GM20431 (cell line): ENCODE measurements at regions not wholly inside any gene's neighbourhood (a gene's known extent, or its start where the extent isn't known, plus 50 kb on each side); places are given as distances from the start of the nearest gene placed in this dataset.
"Not testable (repeated sequence)": the region's sequence is repeated elsewhere in the genome, so short reads cannot be mapped to it uniquely, and the experiment has no call there.

Experiments used
- in situ Hi-C: fragments of 300-500 bp; cut with MseI, MboI; formaldehyde crosslinking; loops from one replicate; pipeline ENCODE4 v1.15.0; 2020; ENCODE audit warnings: low sequenced_read_pairs; ENCODE audit not compliant: unreplicated experiment

DNA sequence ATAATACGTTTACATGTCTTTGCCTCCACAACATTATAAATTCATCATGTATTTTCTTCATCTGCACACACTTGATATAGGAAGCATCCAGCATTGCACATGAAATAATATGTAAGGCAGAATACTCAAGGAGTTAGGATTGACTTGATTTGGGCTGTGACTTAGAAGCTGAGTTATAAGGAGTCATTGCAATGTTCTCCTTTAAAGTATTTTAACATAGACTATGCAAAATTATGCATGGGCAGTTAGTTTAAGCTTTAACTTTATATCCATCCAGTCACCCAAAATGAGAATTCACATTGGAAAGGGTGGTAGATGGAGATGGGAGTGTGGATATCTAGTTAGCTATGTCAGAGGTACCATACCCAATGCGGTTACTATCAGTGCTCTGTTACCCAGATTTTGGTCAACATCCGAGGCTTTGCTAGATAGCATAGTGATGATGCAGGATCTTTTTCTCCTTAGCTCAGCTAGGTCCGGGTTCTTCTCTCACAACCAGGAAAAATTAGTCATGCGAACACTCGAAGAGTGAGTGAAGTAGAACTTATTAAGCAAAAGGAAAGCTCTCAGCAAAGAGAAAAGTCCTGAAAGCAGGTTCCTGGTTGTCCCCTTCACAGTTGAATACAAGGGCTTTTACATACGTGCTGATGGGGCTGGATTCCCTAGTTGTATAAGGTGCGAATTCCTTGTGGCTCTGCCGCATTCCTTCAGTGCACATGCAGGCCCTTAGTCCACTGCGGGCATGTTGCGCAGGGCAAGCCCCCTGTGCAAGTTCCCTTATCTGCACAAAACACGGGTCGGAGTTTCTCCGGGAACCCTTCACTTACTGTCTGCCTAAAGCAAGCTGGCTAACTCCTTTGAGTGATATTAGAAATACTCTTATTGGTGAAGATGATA, 73.1 kb upstream of the FAM20A start:
- in situ Hi-C loops = no loop called here

GRCh38 chr17:68670967-68671693, 70.0 kb upstream of the FAM20A start:
- in situ Hi-C loops = no loop called here

- in situ Hi-C loops = not testable (repeated sequence)
Observed at GRCh38 chr17:68666438-68666837, 65.3 kb upstream of the FAM20A start.

GRCh38 chr17:68665373-68665772, 64.2 kb upstream of the FAM20A start:
- in situ Hi-C loops = no loop called here

DNA sequence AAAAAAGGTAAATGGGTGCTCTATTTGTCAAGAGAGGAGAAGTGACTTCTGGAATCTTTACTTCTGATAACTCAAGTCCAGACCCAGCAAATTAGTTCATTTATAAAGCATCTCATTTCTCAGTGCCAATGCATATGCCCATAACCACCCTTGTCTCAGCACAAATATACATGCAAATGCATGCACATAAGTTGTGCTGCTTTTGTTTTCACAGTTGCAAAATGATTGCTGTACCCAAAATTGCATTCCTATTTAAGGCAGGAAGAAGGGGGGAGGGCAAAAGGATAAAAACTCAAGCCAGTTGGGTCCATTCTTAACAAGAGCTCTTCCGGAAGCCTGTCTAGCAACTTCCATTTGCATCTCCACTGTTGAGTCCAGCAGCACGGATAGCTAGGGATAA, 61.3 kb upstream of the FAM20A start:
- in situ Hi-C loops = no loop called here

GRCh38 chr17:68662037-68662432, 60.9 kb upstream of the FAM20A start:
- in situ Hi-C loops = no loop called here

DNA sequence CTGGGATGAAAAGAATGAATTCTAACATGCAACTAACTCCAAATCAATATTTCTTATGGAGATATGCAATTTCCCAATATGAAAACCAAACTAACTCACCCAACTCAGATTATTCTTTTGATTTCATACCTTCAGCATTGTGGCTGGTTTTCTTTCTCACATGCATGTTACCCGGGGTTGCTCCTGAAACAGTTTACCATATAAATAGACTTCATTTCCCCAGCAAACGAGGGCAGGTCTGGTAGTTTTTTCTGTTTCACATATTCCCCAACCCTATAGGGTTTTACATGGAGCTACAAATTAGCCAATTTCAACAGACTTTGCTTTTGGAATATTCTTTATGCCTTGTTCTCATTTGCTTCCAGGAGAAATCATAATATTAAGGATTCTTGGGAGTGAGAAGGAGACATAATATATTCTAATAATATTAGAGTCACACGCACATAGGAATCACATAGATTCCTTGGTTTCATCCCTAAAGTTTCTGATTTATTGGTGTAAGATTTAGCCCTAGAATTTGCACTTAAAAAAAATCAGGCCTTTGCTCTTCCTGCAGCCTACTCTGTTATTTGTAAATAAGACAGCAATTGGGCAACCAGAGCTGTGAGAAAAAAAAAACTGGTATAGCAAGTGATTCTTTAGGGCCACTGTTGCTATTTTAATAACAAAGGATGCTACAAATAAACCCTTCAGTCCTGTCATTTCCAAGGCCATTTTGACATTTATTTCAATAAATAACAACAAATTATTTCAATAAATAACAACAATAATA, 60.3 kb upstream of the FAM20A start:
- in situ Hi-C loops = no loop called here

GRCh38 chr17:68660302-68660701, 59.1 kb upstream of the FAM20A start:
- in situ Hi-C loops = no loop called here

- in situ Hi-C loops = no loop called here
Observed at GRCh38 chr17:68658999-68659780, 58.0 kb upstream of the FAM20A start.

- in situ Hi-C loops = no loop called here
Observed at GRCh38 chr17:68657576-68657975, 56.4 kb upstream of the FAM20A start.

DNA sequence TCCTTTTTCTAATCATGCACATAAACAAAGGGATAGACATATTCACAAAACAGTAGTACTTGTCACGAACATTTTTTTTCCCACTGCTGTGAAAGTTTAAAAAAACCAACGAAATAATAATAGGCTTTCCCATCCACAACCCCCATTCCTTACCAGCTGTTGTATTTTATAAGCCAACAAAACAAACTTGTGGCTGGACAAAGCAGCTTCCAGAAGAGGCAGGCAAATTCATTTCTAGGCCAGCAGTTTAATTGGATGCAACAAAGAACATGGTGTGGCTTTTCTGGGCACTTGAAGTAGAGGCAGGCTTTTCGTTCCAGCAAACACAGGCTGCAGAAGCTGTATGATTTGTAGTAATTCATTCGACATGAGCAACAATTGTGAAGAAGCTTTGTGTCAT, 56.0 kb upstream of the FAM20A start:
- in situ Hi-C loops = no loop called here

- in situ Hi-C loops = no loop called here
Observed at GRCh38 chr17:68656666-68657065, 55.5 kb upstream of the FAM20A start.
